ENCODE measurements at regions not wholly inside any gene's neighbourhood (a gene's known extent, or its start where the extent isn't known, plus 50 kb on each side); places are given as distances from the start of the nearest gene placed in this dataset.

GRCh38 chr7:47097431-47097830 is 484.5 kb downstream of the TNS3 start:
- TF ChIP-seq FOXP2 (optimal IDR thresholded peaks at IDR 0.05; ENCODE audit: borderline replicate concordance, extremely low read depth, extremely low read length, insufficient read depth) = no peak
- no peak for TF ChIP-seq POLR2AphosphoS5 (IDR thresholded peaks at IDR 0.05; ENCODE audit: low read depth, low read length)
- no peak for TF ChIP-seq TAF1 (IDR thresholded peaks at IDR 0.05; ENCODE audit: borderline replicate concordance, insufficient read depth, low read length)
- TF ChIP-seq SIN3A (IDR thresholded peaks at IDR 0.05; ENCODE audit: borderline replicate concordance, insufficient read depth, low read length) = no peak

- no peak for TF ChIP-seq REST (IDR thresholded peaks at IDR 0.05; ENCODE audit: insufficient read depth in 1 of 2, low read depth in 2 of 2, low read length in 2 of 2)
- no peak for TF ChIP-seq TAF1 (IDR thresholded peaks at IDR 0.05; ENCODE audit: borderline replicate concordance, insufficient read depth, low read length)
- TF ChIP-seq FOXP2 (optimal IDR thresholded peaks at IDR 0.05; ENCODE audit: borderline replicate concordance, extremely low read depth, extremely low read length, insufficient read depth) = no peak
- TF ChIP-seq SIN3A (IDR thresholded peaks at IDR 0.05; ENCODE audit: borderline replicate concordance, insufficient read depth, low read length) = no peak
- no peak for TF ChIP-seq POLR2AphosphoS5 (IDR thresholded peaks at IDR 0.05; ENCODE audit: low read depth, low read length)
Observed at GRCh38 chr7:47095946-47096345, 486.0 kb downstream of the TNS3 start.

- no peak for TF ChIP-seq POLR2AphosphoS5 (IDR thresholded peaks at IDR 0.05; ENCODE audit: low read depth, low read length)
Observed at GRCh38 chr7:47094462-47094861, 487.4 kb downstream of the TNS3 start.

- TF ChIP-seq REST (IDR thresholded peaks at IDR 0.05; ENCODE audit: insufficient read depth in 1 of 2, low read depth in 2 of 2, low read length in 2 of 2) = no peak
- no peak for TF ChIP-seq TAF1 (IDR thresholded peaks at IDR 0.05; ENCODE audit: borderline replicate concordance, insufficient read depth, low read length)
- no peak for TF ChIP-seq SIN3A (IDR thresholded peaks at IDR 0.05; ENCODE audit: borderline replicate concordance, insufficient read depth, low read length)
- TF ChIP-seq FOXP2 (optimal IDR thresholded peaks at IDR 0.05; ENCODE audit: borderline replicate concordance, extremely low read depth, extremely low read length, insufficient read depth) = no peak
- no peak for TF ChIP-seq POLR2AphosphoS5 (IDR thresholded peaks at IDR 0.05; ENCODE audit: low read depth, low read length)
Observed at GRCh38 chr7:47093320-47094234, 488.3 kb downstream of the TNS3 start.

GRCh38 chr7:47092336-47092735 is 489.6 kb downstream of the TNS3 start:
- no peak for TF ChIP-seq TAF1 (IDR thresholded peaks at IDR 0.05; ENCODE audit: borderline replicate concordance, insufficient read depth, low read length)
- TF ChIP-seq FOXP2 (optimal IDR thresholded peaks at IDR 0.05; ENCODE audit: borderline replicate concordance, extremely low read depth, extremely low read length, insufficient read depth) = no peak
- no peak for TF ChIP-seq POLR2AphosphoS5 (IDR thresholded peaks at IDR 0.05; ENCODE audit: low read depth, low read length)
- no peak for TF ChIP-seq SIN3A (IDR thresholded peaks at IDR 0.05; ENCODE audit: borderline replicate concordance, insufficient read depth, low read length)
- TF ChIP-seq REST (IDR thresholded peaks at IDR 0.05; ENCODE audit: insufficient read depth in 1 of 2, low read depth in 2 of 2, low read length in 2 of 2) = no peak

- no peak for TF ChIP-seq TAF1 (IDR thresholded peaks at IDR 0.05; ENCODE audit: borderline replicate concordance, insufficient read depth, low read length)
- TF ChIP-seq REST (IDR thresholded peaks at IDR 0.05; ENCODE audit: insufficient read depth in 1 of 2, low read depth in 2 of 2, low read length in 2 of 2) = no peak
- no peak for TF ChIP-seq POLR2AphosphoS5 (IDR thresholded peaks at IDR 0.05; ENCODE audit: low read depth, low read length)
- TF ChIP-seq SIN3A (IDR thresholded peaks at IDR 0.05; ENCODE audit: borderline replicate concordance, insufficient read depth, low read length) = no peak
- TF ChIP-seq FOXP2 (optimal IDR thresholded peaks at IDR 0.05; ENCODE audit: borderline replicate concordance, extremely low read depth, extremely low read length, insufficient read depth) = no peak
Observed at GRCh38 chr7:47091141-47091540, 490.8 kb downstream of the TNS3 start.
